GM12878 (cell line): ENCODE measurements at regions not wholly inside any gene's neighbourhood (a gene's known extent, or its start where the extent isn't known, plus 50 kb on each side); places are given as distances from the start of the nearest gene placed in this dataset.

Source experiments
- ATAC-seq: fragments of 200-7000 bp; cut with Tn5 transposase; 3 replicates; pipeline ENCODE4 v1.9.1; 2020; ENCODE audit warnings: mild to moderate bottlenecking, moderate library complexity
- BruUV-seq: library from RNA; stranded (reverse); fragments of 400-500 nt; replicated peaks from 2 replicates; lab custom pipeline; 2021; lab: Mats Ljungman, UMichigan
- CTCF ChIA-PET: fragments of 300-600 bp; sonication (Branson Sonifier 250); formaldehyde crosslinking; extraction: SDS; loops from one replicate; lab custom pipeline; 2021; ENCODE audit warnings: inconsistent platforms; lab: Yijun Ruan, JAX
- POLR2A ChIA-PET: fragments of 350-600 bp; formaldehyde crosslinking; extraction: SDS; loops from one replicate; lab custom pipeline; 2021; ENCODE audit warnings: inconsistent platforms; lab: Charles Lee
- RAD21 ChIA-PET: fragments of 300-600 bp; sonication (Branson Sonifier 250); formaldehyde crosslinking; loops from one replicate; lab custom pipeline; 2023; ENCODE audit warnings: antibody characterized with exemption; ENCODE audit not compliant: unreplicated experiment; lab: Charles Lee
- SMC1A ChIA-PET: fragments of 300-600 bp; sonication (Branson Sonifier 250); formaldehyde crosslinking; loops from one replicate; lab custom pipeline; 2023; ENCODE audit not compliant: unreplicated experiment, uncharacterized antibody; lab: Charles Lee
- DNase-seq: peaks from one replicate; pipeline ENCODE4 v3.0.0-alpha.2; 2011; ENCODE audit warnings: low read depth, low spot score
- FAIRE-seq: peaks from 3 replicates; lab custom pipeline; 2011; peaks lifted over from hg19 to GRCh38; lab: Jason Lieb, UNC
- H2AFZ ChIP-seq: 2 replicates; pipeline ENCODE4 v1.6.0; 2011; ENCODE audit warnings: low read depth, low read length, control low read depth; ENCODE audit not compliant: control insufficient read depth
- H3K27ac ChIP-seq: 2 replicates; pipeline ENCODE4 v1.5.1; 2011; ENCODE audit warnings: control low read depth; ENCODE audit not compliant: control insufficient read depth, insufficient read depth
- H3K27me3 ChIP-seq, 2 experiments: replicated peaks in 1 of 2; 2 replicates each; pipeline versions ENCODE4 v1.6.0 to v1.6.1; 2011; ENCODE audit warnings: low read length in 1 of 2; ENCODE audit not compliant: control insufficient read depth in 2 of 2, insufficient read depth in 2 of 2
- H3K36me3 ChIP-seq, 2 experiments: 2 replicates each; pipeline ENCODE4 v1.5.1; 2011; ENCODE audit warnings: low read length in 1 of 2; ENCODE audit not compliant: control insufficient read depth in 2 of 2, insufficient read depth in 2 of 2
- H3K4me1 ChIP-seq: 2 replicates; pipeline ENCODE4 v1.6.1; 2011; ENCODE audit warnings: mild to moderate bottlenecking, low read length, moderate library complexity, mixed read lengths; ENCODE audit not compliant: control insufficient read depth, insufficient read depth
- H3K4me2 ChIP-seq: 2 replicates; pipeline ENCODE4 v1.6.0; 2011; ENCODE audit warnings: control low read depth; ENCODE audit not compliant: control insufficient read depth, insufficient read depth
- H3K4me3 ChIP-seq: fragments of 200-600 bp; sonication (generic); 2 replicates; pipeline ENCODE4 v1.5.1; 2016
- H3K79me2 ChIP-seq: 2 replicates; pipeline ENCODE4 v1.6.0; 2011; ENCODE audit warnings: low read length; ENCODE audit not compliant: control insufficient read depth, insufficient read depth
- H3K9ac ChIP-seq: 2 replicates; pipeline ENCODE4 v1.8.0; 2011; ENCODE audit warnings: low read length, control low read depth, mixed read lengths; ENCODE audit not compliant: control insufficient read depth, insufficient read depth
- H3K9me3 ChIP-seq: replicated peaks from 3 replicates; pipeline ENCODE4 v1.5.1; 2011; ENCODE audit warnings: mild to moderate bottlenecking, low read length; ENCODE audit not compliant: control insufficient read depth, insufficient read depth
- H4K20me1 ChIP-seq: 2 replicates; pipeline ENCODE4 v1.6.0; 2011; ENCODE audit not compliant: control insufficient read depth, insufficient read depth
- BCL11A ChIP-seq: IDR thresholded peaks from 2 replicates; pipeline ENCODE4 v1.6.1; 2011; ENCODE audit warnings: low read depth, low read length
- HDGF ChIP-seq: fragments of 450-650 bp; IDR thresholded peaks from 2 replicates; pipeline ENCODE4 v1.6.1; 2016; ENCODE audit warnings: antibody characterized with exemption
- NFYA ChIP-seq: IDR thresholded peaks from 2 replicates; pipeline ENCODE4 v1.6.1; 2011; ENCODE audit warnings: low read depth, mild to moderate bottlenecking, low read length, improper control_type of control experiment, borderline replicate concordance
- WGBS: methylation state at CpG from one replicate; pipeline ENCODE4 v1.1.6; 2016; ENCODE audit warnings: low lambda C conversion rate; ENCODE audit not compliant: insufficient replicate concordance, insufficient coverage; ENCODE audit errors: missing lambda C conversion rate; 5-methylcytosine and 5-hydroxymethylcytosine counted together
- in situ Hi-C: fragments of 300-500 bp; cut with MboI; formaldehyde crosslinking; loops from 9 replicates; pipeline ENCODE4 v1.14.3; 2018; ENCODE audit warnings: mixed read lengths
- intact Hi-C: fragments of 100-400 bp; cut with micrococcal nuclease; formaldehyde crosslinking; loops from one replicate; pipeline ENCODE4 v1.14.2; 2022; ENCODE audit not compliant: unreplicated experiment
- TF ChIP-seq, protein P1 (sequence below): IDR thresholded peaks from 2 replicates; pipeline ENCODE4 v1.6.1; 2012; ENCODE audit warnings: low read length, inconsistent platforms

GRCh38 chr13:90773681-90774080 is 573.8 kb upstream of the MIR17HG start:
- ChIA-PET SMC1A (no interaction called here), POLR2A (no interaction called here), RAD21 (interaction anchor here (0.6 kb wide), 1 partner anchor 1233 kb away, joined by 3 read pairs; no protein-coding TSS in a partner anchor), CTCF (interaction anchor here (0.6 kb wide), 1 partner anchor 35 kb away, joined by 3 read pairs; no protein-coding TSS in a partner anchor)
- TF ChIP-seq BCL11A = no peak
- Histone ChIP-seq H3K9me3 (no peaks in the 10 kb centered on the region), H3K27me3 (no peaks in the 10 kb centered on the region), H2AFZ (no peak overlapping the region), H4K20me1 (no peaks in the 10 kb centered on the region), H3K4me3 (no peak overlapping the region), H3K9ac (no peak overlapping the region), H3K4me1 (no peaks in the 10 kb centered on the region), H3K36me3 (no peaks in the 10 kb centered on the region), H3K4me2 (no peak overlapping the region), H3K27ac (no peak overlapping the region), H3K79me2 (no peaks in the 10 kb centered on the region)
- in situ Hi-C loops = no loop called here
- ATAC-seq (no peak), DNase-seq (no peak), FAIRE-seq (no peak)
- no TSS peak for BruUV-seq
- intact Hi-C loops = no loop called here

- no peaks in the 10 kb centered on the region for H3K9me3 ChIP-seq
- no peaks in the 10 kb centered on the region for H3K79me2 ChIP-seq
- H4K20me1 ChIP-seq = no peaks in the 10 kb centered on the region
- ChIA-PET POLR2A (no interaction called here), RAD21 (no interaction called here), SMC1A (no interaction called here), CTCF (no interaction called here)
- no peaks in the 10 kb centered on the region for H3K36me3 ChIP-seq
- intact Hi-C loops = no loop called here
- no peaks in the 10 kb centered on the region for H3K4me1 ChIP-seq
- TF ChIP-seq, protein P1, sequence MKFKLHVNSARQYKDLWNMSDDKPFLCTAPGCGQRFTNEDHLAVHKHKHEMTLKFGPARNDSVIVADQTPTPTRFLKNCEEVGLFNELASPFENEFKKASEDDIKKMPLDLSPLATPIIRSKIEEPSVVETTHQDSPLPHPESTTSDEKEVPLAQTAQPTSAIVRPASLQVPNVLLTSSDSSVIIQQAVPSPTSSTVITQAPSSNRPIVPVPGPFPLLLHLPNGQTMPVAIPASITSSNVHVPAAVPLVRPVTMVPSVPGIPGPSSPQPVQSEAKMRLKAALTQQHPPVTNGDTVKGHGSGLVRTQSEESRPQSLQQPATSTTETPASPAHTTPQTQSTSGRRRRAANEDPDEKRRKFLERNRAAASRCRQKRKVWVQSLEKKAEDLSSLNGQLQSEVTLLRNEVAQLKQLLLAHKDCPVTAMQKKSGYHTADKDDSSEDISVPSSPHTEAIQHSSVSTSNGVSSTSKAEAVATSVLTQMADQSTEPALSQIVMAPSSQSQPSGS = no peak
- TF ChIP-seq NFYA (no peak), HDGF (no peak)
- no peaks in the 10 kb centered on the region for H3K27me3 ChIP-seq
- 51% methylated on average over 7 of the region's 7 CpGs for WGBS
- no peak overlapping the region for H3K27ac ChIP-seq
- H3K4me3 ChIP-seq = no peak overlapping the region
- ATAC-seq (no peak), DNase-seq (no peak), FAIRE-seq (no peak)
- BruUV-seq = no TSS peak
- in situ Hi-C loops = no loop called here
- H2AFZ ChIP-seq = no peak overlapping the region
- no peak overlapping the region for H3K4me2 ChIP-seq
- H3K9ac ChIP-seq = no peak overlapping the region
These were observed 571.3 kb upstream of the MIR17HG start for GRCh38 chr13:90776051-90776748.
